SKM-1 (cell line): ENCODE measurements at regions not wholly inside any gene's neighbourhood (a gene's known extent, or its start where the extent isn't known, plus 50 kb on each side); places are given as distances from the start of the nearest gene placed in this dataset.
"Not testable (repeated sequence)": the region's sequence is repeated elsewhere in the genome, so short reads cannot be mapped to it uniquely, and the experiment has no call there.

Experiments
- DNase-seq: peaks from one replicate; lab custom pipeline; 2025; ENCODE audit not compliant: unreplicated experiment; lab: John Stamatoyannopoulos, UW

DNA sequence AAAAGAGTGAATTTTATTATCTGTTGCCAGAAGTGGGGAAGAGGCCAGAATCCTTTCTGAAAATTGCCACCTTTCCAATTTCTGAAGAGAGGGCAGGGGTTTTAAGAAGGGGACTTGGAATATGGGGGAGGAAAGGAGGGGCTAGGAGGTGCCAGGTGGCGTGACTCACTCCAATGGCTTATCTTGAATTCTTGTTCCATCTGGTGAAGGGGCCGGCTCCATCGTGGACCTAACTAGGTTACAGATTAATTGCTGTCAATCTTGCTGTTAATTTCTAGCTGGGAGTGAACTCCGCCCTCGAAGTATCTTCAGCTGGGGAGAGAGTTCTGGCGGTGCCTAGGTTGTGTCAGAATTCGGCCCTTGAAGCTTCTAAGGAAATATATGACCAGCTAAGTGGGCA is 138.7 kb downstream of the YTHDC2 start:
- DNase-seq = no peak

DNA sequence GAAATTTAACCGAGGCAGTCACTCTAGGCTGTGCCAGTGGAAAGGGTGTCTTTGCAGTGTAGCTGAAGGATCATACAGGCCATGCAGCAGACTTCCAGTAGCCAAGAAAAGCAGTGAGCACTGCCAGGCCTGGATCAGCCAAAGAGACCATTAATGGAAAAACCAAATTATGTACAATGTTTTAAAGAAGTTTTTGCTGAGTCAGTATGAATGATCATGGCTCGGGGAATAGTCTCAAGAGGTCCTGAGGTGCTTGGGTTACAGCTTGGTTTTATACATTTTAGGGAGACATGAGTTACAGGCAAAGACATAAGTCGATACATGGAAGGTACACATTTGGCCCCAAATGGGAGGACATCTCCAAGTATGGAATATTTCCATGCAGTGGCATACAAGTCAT is 141.3 kb downstream of the YTHDC2 start:
- no peak for DNase-seq

DNA sequence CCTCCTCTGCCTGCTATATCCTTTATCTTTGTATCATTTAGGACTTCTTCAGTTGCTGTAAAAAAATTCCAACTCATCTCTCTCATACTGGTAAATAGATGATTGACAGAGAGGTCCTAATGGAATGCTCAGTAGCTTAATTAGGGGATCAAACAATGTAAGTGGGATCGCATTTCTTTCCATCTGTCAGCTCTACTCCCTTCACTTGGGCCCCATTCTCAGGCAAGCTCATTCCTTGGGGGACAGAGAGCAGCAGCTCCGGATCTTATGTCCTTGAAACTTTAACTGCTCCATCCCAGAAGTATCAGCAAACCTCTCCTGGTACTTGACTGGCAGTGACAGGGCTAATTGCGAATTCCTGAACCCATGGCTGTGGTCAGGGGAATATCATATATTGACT is 146.7 kb downstream of the YTHDC2 start:
- no peak for DNase-seq

DNA sequence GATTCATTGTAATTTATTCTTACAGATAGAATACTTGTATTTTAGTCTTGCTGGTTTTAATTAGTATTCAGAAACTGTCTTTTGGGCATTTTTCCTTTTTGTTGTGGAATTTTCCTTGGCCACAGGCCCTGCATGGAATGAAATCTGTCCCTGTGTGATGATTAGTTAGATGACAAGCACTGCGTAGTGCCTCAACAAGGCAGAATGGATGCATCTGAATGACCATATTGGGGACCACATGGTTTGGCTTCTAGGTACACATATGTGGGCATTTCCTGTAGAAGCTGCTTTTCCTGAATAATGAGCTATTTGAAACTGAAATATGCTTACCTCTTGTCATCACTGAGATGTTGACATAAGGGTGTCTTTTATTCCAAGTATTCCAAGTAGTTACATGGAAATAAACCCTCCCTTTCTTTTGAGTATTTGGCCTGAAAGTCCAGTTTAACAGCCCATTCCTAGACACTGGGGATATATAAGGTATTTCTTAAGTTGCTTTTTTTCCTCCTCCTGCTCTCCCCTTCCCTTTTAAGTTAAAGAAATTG is 147.3 kb downstream of the YTHDC2 start:
- DNase-seq = no peak

DNA sequence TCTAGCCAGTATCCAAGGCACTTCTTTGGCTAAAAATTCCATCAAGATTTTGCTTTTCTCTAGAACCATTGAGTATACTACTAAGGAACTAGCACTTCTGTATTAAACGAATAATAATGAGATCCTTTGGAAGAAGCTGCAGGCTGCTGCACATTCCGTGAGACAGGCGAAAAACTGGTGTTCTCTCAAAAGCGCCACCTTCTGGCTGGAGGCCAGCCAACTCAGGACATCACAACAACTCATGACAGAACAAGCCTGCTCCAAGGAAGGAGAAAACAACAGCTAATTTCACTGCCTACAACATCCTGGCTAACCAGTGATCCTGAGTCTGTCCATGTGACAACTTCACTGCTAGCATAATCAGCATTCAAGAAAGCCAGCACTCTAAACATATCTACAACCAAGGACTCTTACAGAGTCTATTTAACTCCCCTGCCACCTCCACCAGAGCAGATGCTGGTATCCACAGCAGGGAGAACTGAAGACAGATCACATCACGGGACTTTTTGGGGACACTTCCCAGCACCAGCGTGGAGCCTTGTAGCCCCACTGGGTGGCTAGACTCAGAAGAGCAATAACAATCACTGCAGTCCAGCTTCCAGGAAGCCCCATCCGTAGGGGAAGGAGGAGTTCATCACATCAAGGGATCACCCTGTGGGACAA is 150.5 kb downstream of the YTHDC2 start:
- DNase-seq = no peak

DNA sequence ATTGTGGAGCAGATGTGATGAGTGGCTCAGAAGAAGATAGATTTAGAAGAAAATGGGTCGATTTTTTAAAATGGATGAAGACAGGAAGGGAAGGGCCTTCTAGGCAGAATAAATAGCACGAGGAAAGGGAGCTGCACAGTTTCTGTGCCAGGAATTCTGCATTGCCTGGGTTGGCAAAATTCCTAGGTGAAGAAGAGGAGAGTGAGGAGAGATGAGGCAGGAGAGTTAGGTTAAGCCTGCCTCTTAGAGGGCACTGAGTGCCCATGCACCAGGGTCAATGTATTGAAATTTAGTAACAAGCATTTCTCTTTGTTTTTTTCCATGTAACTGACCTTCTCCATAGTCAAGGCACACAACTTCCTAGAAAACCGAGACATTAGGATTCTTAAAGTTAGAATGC is 159.5 kb downstream of the YTHDC2 start:
- no peak for DNase-seq

DNA sequence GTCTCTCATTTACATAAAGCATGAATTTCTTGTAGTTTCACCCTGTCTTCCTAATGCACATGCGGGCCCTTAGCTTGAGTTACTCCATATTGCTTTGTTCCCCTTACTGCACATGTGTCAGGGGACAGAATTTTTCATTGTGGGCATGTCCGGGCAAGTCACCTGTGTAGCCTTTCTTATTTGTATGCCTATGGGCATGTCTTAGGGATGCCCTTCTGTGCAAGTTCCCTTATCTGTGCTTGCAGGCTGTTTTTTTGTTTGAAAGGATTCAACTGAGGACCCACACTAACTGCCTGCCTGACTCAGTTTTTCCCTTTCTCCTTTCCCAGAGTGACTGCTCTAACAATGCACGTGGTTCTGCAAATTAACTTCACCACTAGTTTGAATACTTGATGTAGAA is 161.7 kb downstream of the YTHDC2 start:
- no peak for DNase-seq

DNA sequence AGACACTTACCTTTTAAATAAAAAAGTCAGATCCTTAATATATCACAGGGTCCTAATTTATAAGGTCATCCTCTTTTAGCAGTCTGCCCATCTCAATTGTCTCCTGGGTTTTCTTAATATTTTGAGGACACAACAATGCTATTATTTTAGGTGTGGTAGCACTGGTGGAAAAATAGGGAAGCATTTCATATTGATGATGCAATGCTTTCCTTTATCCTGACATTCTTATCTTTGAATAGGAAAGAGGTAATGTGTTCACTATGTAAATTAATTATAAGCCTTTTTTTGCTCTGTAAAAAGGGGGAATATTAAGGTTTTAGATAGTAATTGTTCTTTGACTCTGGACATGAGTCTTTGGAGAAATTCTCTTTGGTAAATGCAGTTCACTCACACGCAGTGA is 164.7 kb downstream of the YTHDC2 start:
- no peak for DNase-seq

DNA sequence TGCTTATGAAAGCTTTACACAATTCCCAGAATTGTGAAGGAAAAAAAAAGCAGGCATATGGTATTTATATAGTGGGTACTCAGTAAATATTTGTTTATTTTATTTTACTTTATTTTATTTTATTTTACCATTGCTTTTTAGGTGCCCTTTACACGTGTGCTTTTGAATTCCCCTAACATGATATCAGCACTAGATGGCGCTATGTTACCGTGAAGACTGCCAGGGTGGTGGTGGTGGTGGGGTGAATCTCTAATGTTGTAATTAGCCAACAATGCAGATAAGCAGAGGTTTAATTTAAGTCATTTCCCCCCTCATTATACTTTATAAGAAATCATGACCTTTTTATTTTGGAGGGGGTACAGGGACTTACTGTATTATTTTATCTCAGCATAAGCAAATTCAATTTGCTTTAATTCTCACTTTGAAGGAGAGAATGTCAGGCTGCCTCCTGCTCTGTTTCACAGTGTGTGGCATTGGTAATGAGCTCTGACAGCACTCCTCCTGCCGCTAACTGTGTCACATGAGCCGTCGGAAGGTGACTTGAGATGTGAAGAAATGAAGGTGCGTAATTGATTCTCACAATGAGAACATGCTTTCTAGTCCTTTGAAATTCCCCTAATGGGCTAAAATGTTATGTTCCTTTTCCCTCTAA is 165.6 kb downstream of the YTHDC2 start:
- peak; percentile 44 for DNase-seq

DNA sequence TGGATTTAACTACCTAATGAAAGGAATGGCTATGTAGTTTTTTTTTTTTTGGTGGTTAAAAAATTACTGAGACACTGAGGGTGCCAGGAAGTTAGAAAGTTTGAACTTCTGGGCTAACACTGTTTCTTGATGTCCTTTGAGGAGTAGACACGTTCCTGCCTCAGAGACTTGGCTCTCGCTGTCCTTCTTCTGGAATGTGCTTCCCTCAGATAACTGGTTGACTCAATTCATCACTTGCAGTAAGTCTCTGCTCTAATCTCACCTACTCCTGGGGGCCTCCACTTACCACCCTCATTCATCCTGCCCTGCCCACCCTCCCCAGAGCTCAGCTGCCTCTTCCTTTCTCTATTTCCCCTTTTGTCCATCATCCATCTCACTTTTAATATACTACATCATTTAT is 167.0 kb downstream of the YTHDC2 start:
- no peak for DNase-seq

DNA sequence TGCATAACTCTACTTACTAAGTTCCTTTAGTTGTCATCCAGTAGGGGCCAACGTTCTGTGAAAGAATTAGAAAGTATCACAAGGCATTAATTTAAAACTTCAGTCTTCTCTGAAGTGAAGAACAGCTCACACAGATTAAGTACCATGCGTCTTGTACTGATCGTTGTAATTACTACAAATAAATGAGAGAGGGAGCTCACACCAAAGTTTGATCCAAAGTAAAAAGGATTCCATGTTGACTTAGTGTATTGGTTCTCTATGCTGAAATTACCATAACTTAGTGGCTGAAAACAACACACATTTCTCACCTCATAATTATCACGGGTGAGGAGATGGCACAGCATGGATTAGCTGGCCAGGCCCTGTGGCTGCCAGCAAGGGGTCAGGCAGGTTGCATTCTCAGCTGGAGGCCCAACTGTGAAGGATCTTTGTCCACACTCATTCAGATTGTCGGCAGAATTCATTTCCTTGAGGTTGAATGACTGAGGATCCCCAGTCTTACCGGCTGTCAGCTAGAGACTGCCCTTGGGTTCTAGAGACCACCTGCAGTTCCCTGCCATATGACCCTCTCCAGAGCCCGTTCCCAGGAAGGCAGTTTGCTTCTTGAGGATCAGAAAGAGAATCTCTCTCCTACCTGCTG is 169.1 kb downstream of the YTHDC2 start:
- no peak for DNase-seq

DNA sequence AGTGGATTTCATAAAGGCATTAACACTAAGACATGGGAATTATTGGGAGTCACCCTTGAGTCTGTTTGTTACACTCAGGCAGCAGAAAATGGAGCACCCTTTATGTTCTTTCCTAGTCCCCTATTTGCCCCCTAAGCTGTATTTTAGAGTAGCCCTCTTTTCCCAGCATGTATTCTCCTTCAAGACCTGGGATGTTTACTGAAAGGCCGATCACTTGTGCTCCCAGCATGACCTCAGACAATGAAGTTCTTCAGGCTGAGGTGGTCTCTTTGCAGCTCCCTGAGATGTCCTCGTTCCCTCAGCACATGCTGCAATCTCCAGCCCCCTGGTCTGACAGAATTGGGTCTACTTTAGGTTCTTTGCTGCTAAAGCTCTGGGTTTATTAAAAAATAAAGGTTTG is 169.7 kb downstream of the YTHDC2 start:
- DNase-seq = no peak

DNA sequence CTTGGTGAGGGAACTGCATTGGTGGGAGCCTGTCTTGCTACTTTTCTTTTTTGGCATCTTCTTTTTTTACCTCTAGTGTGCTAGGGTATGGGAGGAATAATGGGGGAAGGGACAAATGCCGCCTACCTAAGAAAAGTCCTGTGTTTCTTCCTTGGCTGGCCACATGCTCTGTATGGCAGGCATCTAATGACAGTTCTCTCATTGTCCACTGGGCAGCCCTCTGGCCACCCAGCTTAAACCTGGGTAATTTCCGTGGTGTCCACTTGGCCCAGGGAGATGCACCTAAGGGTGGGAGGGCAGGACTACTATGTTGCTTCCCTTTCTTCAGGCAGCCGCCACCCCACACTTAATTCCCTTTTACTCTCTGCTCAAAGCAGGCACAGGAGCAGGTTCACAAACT is 173.1 kb downstream of the YTHDC2 start:
- DNase-seq = no peak

DNA sequence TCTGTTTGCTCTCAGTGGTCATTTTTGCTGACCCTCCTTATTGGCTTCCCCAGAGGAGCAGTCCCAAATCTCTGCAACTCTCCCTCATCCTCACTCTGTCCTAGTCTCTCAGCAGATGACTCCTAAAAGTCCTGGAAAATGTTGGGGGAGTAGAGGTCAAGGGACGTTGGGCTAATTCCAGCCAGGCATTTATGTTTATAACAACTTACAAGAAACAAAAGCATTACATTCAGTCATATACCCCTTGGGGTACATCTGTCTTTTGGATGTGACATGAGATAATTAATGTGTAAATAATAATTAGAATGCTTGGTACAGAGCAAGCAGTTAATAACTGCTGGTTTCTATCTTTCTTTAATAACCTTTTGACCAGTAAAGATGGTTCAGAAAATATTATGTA is 176.2 kb downstream of the YTHDC2 start:
- DNase-seq = no peak

DNA sequence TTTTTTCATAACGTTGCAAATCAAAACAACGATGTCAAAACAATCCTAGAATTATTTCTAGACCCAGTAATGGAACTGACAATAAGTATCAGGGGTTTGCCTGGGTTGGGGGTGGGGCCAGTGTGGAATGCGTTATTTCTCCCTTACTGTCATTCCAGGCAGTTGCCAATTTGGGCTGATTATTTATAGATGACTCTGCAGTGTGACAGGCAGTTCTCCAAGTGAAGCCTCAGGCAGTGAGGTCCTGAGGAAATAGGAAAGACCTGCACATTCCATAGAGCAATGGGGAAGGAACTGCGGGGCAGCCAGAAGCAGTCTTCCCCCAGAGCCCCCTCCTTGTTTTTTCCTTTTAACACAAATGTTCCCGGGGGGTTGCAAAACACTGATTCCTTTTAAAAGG is 179.0 kb downstream of the YTHDC2 start:
- no peak for DNase-seq

DNA sequence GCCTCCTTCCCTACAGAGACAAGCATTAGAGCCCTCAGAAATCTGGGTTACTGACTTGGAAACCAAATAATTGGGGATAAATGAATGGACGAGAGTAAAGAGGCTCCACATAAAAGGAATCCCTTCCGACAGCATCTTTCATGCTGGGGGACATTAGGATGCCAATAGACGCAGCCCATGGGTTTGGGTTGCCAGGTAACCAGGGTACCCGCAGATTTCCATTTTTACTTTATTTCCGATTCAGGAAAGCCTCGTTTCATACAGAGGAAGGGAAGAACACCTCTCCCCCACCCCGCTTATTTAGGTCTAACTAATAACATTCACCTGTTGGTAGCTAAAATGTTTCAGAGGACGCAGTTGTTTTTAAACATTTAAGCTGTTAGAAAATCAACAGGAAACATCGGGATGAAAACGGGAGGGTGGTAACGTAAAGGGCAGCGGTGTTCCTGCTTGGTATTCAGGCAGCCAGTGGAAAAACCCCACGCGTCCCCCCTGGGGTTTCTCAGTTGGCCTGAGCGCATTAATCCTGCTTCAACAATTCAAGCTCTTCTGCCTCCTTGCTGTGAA is 179.5 kb downstream of the YTHDC2 start:
- DNase-seq = no peak

DNA sequence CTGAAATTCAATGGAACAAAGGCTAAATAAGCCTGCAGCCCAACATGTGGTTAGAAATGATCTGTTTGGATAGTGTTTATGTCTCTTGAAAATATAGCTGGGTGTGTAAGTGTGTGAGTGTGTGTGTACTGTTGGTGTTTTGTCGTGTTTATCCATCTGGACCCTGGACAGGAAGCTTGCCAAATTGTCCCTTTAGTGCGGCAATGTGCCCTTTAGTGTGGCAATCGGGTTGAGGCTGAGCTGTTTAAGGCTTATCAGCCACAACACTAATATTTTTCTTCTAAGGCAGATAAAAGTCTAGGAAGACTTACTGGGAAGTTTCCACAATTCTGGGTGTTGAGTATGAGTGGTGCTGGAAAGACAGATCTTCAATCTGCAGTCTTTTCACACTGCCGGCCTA is 180.2 kb downstream of the YTHDC2 start:
- no peak for DNase-seq

DNA sequence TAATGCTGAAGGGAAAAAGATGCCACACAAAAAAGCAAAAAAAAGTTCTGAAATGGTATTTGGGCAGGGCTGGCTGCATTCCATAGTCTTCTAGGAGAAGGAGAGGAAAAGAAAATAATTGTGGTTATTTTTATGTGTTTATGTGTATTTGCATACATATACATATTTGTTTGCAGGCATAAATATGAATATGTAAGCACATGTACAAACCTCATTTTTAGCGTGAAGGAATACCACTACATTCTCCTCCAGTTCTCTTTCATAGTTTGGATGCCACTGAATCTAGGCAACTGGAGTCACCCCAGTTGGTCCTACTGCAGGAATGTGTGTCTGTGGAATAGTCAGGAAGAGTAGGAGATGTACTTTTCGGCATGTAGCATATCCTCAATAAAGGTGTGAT is 181.1 kb downstream of the YTHDC2 start:
- DNase-seq = no peak

DNA sequence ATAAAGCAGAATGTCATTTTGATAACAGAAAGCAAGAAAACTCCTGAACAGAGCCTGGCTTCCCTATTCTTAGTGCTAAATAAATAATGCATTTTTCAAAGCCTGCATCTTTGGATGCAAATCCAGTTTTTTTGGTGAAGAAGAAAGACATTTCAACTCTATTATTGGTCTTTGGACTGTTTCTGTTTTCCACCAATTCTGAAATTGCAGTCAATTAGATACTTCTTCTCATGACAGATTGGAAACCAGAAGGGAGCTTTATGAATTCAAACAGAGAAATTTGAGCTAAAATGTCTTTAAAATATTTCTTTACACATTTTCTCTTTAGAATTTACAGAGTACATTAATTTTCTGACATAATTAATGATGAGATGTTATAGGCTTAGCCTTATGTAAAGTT is 189.8 kb downstream of the YTHDC2 start:
- no peak for DNase-seq

DNA sequence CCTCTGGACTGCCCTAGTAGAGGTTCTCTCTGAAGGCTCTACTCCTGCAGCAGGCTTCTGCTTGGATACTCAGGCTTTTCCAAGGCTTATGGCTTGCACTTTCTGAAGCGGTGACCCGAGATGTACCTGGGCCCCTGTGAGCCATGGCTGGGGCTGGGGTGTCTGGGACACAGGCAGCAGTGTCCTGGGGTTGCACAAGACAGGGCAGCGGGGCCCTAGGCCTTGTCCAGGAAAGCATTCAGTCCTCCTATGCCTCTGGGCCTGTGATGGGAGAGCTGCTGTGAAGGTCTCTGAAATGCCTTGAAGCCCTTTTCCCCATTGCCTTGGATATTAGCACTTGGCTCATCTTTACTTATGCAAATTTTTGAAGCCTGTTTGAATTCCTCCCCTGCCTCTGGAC is 192.2 kb downstream of the YTHDC2 start:
- DNase-seq = no peak

DNA sequence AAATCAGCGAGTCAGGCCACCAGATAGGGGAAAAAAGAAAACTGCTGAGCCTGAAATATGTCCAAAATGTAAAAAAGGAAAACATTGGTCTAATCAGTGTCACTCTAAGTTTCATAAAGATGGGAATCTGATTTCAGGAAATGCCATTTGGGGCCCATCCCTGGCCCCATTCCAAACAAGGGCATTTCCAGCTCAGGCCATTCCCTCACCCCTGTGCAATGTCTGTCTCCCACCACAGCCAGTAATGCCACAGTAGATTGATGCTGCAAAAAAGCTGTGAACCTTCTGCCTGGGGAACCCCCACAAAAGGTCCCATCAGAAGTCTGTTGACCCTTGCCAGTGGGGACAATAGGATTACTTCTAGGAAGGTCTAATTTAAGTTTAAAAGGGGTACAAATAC is 199.6 kb downstream of the YTHDC2 start:
- DNase-seq = no peak

DNA sequence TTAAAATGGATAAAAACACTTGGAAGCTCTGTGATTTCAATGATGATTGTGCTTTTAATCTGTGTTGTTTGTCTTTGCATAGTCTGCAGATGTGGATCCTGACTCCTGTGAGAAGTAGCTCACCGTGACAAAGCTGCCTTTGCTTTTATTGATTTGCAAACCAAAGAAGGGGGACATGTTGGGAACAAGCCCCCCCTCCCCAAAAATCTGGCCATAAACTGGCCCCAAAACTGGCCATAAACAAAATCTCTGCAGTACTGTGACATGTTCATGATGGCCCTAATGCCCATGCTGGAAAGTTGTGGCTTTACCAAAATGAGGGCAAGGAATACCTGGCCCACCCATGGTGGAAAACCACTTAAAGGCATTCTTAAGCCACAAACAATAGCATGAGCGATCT is 202.4 kb downstream of the YTHDC2 start:
- DNase-seq = not testable (repeated sequence)
